Panc1 (cell line): ENCODE measurements at regions not wholly inside any gene's neighbourhood (a gene's known extent, or its start where the extent isn't known, plus 50 kb on each side); places are given as distances from the start of the nearest gene placed in this dataset.

Source experiments
- POLR2AphosphoS5 ChIP-seq: IDR thresholded peaks from 2 replicates; pipeline ENCODE4 v1.6.1; 2012; ENCODE audit warnings: mild to moderate bottlenecking, low read depth, low read length, moderate library complexity
- SIN3A ChIP-seq: IDR thresholded peaks from 2 replicates; pipeline ENCODE4 v1.6.1; 2012; ENCODE audit warnings: low read depth, mild to moderate bottlenecking, low read length, moderate library complexity, borderline replicate concordance; ENCODE audit not compliant: insufficient read depth
- TCF7L2 ChIP-seq: IDR thresholded peaks from 2 replicates; pipeline ENCODE4 v1.6.1; 2011; ENCODE audit warnings: mild to moderate bottlenecking, low read depth, low read length, inconsistent platforms
- TF ChIP-seq, protein P1 (sequence below): fragments of 450-650 bp; IDR thresholded peaks from 2 replicates; pipeline ENCODE4 v1.5.1; 2017; ENCODE audit warnings: mild to moderate bottlenecking
- TF ChIP-seq, protein P2 (sequence below), 2 experiments: IDR thresholded peaks; 2 replicates each; pipeline ENCODE4 v1.6.1; 2011 to 2012; ENCODE audit warnings: low read depth in 2 of 2, control low read depth in 1 of 2, low read length in 1 of 2, mild to moderate bottlenecking in 1 of 2, moderate library complexity in 1 of 2; ENCODE audit not compliant: insufficient read depth in 1 of 2

DNA sequence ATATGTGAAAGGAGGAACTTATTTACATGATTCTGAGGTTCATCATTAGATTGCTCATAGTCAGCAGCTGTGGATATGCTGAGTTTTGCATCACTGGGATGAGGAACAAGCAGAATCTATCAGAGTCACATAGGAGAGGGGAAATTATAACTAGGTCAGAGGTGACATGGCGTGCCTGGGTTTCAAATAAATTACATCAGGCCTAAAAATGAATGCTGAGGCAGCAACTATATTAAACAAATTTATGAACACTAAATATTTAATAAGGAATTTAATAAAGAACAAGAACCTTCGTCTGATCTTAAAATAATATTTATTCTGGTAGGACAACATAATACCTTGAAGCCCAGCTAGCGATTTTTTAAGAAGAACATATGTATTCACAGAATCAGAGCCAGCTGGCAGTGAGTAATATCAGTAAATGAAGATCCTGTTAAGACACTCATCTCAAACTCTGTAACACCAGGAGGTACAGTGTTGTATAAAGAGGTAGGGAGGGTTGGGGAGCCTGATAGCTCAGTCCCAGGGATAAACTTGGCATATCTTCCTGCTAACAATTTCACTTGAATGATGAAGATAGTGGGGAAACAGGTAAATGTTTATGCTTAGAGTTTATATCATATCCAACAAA is 60.9 kb upstream of the HS3ST1 start:
- no peak for TF ChIP-seq POLR2AphosphoS5
- TF ChIP-seq, protein P1, sequence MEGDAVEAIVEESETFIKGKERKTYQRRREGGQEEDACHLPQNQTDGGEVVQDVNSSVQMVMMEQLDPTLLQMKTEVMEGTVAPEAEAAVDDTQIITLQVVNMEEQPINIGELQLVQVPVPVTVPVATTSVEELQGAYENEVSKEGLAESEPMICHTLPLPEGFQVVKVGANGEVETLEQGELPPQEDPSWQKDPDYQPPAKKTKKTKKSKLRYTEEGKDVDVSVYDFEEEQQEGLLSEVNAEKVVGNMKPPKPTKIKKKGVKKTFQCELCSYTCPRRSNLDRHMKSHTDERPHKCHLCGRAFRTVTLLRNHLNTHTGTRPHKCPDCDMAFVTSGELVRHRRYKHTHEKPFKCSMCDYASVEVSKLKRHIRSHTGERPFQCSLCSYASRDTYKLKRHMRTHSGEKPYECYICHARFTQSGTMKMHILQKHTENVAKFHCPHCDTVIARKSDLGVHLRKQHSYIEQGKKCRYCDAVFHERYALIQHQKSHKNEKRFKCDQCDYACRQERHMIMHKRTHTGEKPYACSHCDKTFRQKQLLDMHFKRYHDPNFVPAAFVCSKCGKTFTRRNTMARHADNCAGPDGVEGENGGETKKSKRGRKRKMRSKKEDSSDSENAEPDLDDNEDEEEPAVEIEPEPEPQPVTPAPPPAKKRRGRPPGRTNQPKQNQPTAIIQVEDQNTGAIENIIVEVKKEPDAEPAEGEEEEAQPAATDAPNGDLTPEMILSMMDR: 0 out of 2 replicates have a peak, but pooled peaks have one; percentile 0
- TF ChIP-seq TCF7L2: no peak
- TF ChIP-seq, protein P2, sequence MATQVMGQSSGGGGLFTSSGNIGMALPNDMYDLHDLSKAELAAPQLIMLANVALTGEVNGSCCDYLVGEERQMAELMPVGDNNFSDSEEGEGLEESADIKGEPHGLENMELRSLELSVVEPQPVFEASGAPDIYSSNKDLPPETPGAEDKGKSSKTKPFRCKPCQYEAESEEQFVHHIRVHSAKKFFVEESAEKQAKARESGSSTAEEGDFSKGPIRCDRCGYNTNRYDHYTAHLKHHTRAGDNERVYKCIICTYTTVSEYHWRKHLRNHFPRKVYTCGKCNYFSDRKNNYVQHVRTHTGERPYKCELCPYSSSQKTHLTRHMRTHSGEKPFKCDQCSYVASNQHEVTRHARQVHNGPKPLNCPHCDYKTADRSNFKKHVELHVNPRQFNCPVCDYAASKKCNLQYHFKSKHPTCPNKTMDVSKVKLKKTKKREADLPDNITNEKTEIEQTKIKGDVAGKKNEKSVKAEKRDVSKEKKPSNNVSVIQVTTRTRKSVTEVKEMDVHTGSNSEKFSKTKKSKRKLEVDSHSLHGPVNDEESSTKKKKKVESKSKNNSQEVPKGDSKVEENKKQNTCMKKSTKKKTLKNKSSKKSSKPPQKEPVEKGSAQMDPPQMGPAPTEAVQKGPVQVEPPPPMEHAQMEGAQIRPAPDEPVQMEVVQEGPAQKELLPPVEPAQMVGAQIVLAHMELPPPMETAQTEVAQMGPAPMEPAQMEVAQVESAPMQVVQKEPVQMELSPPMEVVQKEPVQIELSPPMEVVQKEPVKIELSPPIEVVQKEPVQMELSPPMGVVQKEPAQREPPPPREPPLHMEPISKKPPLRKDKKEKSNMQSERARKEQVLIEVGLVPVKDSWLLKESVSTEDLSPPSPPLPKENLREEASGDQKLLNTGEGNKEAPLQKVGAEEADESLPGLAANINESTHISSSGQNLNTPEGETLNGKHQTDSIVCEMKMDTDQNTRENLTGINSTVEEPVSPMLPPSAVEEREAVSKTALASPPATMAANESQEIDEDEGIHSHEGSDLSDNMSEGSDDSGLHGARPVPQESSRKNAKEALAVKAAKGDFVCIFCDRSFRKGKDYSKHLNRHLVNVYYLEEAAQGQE (IDR thresholded peaks at IDR 0.05; ENCODE audit: insufficient read depth in 1 of 2, low read depth in 2 of 2, low read length in 1 of 2): no peak
- no peak for TF ChIP-seq SIN3A
